GM21576 (cell line): ENCODE measurements at regions not wholly inside any gene's neighbourhood (a gene's known extent, or its start where the extent isn't known, plus 50 kb on each side); places are given as distances from the start of the nearest gene placed in this dataset.

Experiments
- ATAC-seq: cut with Tn5 transposase; IDR thresholded peaks from one replicate; pipeline ENCODE4 v1.9.1; 2021; ENCODE audit warnings: mild to moderate bottlenecking, moderate library complexity; ENCODE audit not compliant: unreplicated experiment

GRCh38 chr13:67643516-67644055 is 413.4 kb upstream of the PCDH9 start:
- no peak for ATAC-seq

DNA sequence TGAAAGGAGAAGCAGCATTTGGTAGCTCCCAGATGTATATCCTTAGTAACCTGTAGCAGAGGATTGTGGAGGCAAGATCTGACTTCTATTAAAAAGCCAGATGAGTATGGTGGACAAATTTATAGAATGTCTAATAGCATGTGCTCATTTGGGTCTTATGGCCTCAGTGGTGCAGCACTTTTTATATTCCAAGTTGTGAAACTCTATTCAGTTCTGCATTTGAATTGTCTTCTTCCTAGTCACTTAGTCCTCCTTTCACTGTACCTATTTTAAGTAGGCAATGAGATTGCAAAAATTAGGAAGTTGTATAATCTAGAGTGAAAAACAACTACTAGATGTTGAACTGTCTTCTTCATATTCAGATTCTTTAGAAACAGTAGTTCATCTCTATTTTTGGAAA is 412.5 kb upstream of the PCDH9 start:
- ATAC-seq, result no peak

DNA sequence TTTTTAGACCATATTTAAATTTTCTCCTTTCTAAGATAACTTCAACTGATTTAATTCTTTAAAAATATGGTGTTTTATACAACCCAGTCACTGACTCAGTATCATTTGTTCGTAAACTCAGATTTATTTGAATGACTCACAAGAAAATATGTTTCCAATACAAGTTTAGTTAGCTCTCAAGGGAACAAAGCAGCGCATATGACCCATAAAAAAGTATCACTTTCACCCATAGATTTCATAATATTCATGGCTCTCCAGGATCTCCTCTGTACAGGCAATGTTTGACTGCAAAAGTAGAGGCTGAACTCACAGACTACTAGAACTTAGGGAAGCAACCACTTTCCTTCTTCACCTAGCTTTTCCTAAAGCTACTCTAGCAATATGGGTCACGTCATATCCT is 405.6 kb upstream of the PCDH9 start:
- ATAC-seq, result no peak

- no peak for ATAC-seq
Measured at GRCh38 chr13:67632590-67632989, 402.5 kb upstream of the PCDH9 start.

DNA sequence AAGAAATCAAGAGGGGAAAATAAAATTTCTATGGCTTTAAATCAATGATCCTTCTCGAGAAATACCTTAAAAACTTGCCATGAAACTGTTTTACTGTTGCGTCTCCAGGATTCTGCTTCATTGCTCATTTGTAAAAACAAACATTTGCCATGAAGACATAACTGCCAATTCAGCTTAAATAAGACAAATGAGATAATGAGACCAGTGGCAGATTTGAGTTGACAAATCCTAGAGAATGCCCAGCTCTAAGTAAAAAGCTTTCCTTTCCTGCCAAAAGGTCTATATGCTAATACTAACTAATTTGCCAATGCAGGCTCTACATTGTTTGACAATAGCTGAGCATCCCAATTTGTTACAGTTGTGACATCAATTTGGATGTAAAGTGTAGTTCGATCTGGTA is 400.5 kb upstream of the PCDH9 start:
- ATAC-seq, result no peak

GRCh38 chr13:67623630-67624029 is 393.5 kb upstream of the PCDH9 start:
- no peak for ATAC-seq

DNA sequence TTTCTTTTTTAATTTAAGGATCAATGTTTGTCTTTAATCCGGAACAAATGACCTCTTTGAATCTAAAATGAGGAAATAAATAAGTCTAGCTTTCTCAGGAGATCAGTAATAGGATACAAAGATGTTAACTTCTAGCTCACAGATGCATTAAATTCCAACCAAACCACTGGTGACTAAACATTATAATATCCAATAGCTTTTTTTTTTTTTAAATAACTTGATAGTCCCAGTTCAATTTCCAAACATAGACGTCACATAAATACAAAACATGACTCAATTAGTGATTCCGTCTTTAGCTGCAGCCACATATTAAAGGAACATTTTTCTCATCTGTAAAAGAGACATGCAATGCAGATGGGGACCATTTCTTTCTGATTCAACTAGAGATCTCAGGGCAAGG is 390.5 kb upstream of the PCDH9 start:
- no peak for ATAC-seq

DNA sequence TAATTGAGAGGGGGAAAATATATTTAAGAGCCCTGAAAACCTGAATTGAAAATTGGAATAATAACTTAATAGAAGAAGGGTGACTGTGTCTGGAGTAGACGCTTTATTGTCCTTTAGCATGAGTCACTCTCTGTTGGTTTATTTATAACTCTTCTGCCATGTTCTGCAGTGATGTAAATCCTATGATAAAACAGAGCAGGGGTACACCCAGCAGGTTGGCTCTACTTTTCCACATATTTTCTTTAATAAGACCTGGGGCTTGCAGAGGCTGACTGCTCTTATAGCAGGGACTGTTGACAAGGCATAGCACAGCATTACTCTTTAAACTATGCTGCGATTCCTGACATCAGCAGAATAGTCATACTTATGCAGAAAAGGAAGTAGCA is 389.9 kb upstream of the PCDH9 start:
- no peak for ATAC-seq

DNA sequence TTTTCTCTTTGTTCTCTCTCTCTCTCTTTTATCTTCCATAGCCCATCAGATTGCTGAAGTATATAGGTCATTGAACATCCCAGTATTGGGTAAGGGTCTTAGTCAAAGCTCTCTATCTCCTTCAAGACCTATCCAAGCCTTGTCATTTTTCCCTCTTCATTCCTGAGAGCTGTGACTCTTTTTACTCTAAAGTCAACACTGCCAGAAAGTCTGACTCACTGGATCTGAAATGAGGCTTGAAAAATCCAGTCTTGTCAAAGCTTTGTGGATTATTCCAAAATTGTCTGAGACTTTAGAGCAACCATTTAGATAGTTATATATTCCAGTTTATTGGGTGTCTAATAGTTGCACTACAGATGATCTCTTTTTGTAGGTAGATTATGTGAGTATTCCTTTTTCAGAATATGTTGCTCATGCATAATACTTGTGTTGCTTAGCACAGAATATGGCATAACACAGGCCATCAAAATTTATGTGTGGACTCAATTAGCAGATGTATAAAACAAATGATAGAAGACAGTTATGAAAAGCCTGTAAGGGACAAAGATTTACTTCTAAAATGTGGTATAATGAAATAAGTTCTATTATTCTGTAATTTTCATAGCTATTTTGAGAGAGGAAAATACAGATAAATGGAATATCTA is 389.3 kb upstream of the PCDH9 start:
- ATAC-seq, result no peak

- ATAC-seq, result no peak
Measured at GRCh38 chr13:67614579-67614978, 384.4 kb upstream of the PCDH9 start.

- no peak for ATAC-seq
Measured at GRCh38 chr13:67614013-67614412, 383.9 kb upstream of the PCDH9 start.

- no peak for ATAC-seq
Measured at GRCh38 chr13:67588607-67589006, 358.5 kb upstream of the PCDH9 start.

- no peak for ATAC-seq
Measured at GRCh38 chr13:67577361-67577760, 347.2 kb upstream of the PCDH9 start.

DNA sequence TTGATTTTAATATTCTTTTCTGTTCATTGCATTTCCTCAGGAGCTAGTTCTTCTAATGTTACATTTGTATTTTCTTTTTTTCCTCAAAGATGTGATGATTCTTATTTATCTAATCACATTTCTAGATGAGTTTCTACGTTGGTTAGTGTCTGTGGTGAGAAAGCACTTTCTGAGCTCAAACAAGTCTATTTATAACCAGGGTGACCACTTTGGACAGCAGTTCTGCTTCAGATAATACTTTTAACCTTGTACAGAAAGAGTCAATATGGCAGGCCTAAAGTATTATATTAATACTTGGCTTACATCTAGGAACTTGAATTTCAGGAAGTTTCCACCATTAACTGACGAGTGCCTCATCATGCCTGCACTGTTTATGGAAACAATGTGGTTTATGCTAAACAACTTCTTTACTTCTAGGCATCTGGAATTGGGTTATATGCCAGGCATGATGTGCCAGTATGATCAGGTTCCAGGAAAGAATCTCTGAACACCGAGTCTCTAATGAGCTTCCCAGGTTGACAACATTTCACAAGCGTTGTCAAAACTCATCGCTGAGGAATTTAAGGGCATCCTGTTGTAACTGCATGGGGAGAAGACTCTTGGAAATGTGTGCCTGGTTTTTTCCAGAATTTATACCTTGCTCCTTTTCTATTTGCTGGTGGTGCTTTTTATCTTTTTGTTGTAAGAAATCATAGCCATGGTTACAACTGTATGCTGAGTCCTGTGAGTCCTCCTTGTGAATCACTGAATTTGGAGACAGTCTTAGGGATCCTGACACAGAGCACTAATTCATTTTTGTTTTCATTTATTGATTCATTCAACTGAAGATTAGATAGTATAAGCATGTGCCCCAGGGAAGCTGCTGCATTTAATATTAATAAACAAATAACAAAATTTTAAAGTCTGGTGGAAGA is 344.4 kb upstream of the PCDH9 start:
- ATAC-seq, result no peak

GRCh38 chr13:67568205-67568604 is 338.1 kb upstream of the PCDH9 start:
- ATAC-seq, result no peak

- ATAC-seq, result no peak
Measured at GRCh38 chr13:67557642-67558241, 327.6 kb upstream of the PCDH9 start.

DNA sequence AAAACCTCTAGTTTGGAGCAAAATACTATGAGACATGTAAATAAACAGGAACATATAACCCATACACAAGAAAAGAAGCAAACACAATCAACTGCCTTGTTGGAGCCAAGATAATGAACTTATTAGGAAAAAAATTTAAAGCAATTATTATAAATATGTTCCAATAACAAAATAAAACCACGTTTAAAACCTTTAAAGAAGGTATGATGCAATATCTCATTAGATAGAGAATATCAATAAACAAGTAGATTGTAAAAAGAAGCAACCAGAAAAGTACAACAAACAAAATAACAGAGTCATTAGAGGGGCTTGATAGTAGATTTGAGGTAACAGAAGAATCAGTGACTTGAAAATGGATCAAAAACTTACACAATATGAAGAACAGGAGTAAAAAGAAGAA is 327.0 kb upstream of the PCDH9 start:
- no peak for ATAC-seq

- ATAC-seq, result no peak
Measured at GRCh38 chr13:67554746-67555452, 324.8 kb upstream of the PCDH9 start.

GRCh38 chr13:67554286-67554685 is 324.1 kb upstream of the PCDH9 start:
- ATAC-seq, result no peak

- no peak for ATAC-seq
Measured at GRCh38 chr13:67549331-67549730, 319.2 kb upstream of the PCDH9 start.

DNA sequence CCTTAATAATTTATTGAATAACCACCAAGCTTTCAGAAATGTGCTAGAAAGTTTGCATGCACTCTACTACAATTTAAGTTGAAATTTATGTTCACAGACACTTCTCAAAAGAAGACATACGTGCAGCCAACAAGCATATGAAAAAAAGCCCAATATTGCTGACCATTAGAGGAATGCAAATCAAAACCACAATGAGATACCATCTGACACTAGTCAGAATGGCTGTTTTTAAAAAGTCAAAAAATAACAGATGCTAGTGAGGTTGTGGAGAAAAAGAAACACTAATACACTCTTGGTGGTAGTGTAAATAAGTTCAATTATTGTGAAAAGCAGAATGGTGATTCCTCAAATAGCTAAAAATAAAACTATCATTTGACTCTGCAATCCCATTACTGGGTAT is 308.8 kb upstream of the PCDH9 start:
- no peak for ATAC-seq
